Natural killer cell (primary cell): ENCODE measurements at regions not wholly inside any gene's neighbourhood (a gene's known extent, or its start where the extent isn't known, plus 50 kb on each side); places are given as distances from the start of the nearest gene placed in this dataset.

Experiments
- ATAC-seq, 3 donors: fragments of 150-1000 bp in 2 of 3; fragments of 200-7000 bp in 1 of 3; cut with Tn5 transposase; 1 replicate in 1 of 3; 2 replicates in 2 of 3; pipeline ENCODE4 v1.10.0; 2021; ENCODE audit warnings: mild to moderate bottlenecking in 2 of 3, moderate library complexity in 2 of 3
- DNase-seq, 2 donors: peaks; one replicate each; pipeline versions ENCODE4 v3.0.0 to v3.0.0-alpha.2; 2013 to 2021; ENCODE audit warnings: mixed read lengths in 1 of 2
- H3K27ac ChIP-seq: one replicate; pipeline ENCODE4 v1.5.1; 2013; ENCODE audit warnings: mild to moderate bottlenecking, low read length
- H3K27me3 ChIP-seq: one replicate; pipeline ENCODE4 v1.6.1; 2013; ENCODE audit warnings: low read length; ENCODE audit not compliant: control insufficient read depth, insufficient read depth
- H3K36me3 ChIP-seq: one replicate; pipeline ENCODE4 v1.6.1; 2013; ENCODE audit warnings: low read length; ENCODE audit not compliant: control insufficient read depth, insufficient read depth
- H3K4me1 ChIP-seq: one replicate; pipeline ENCODE4 v1.6.1; 2013; ENCODE audit warnings: low read length; ENCODE audit not compliant: control insufficient read depth, insufficient read depth
- H3K4me3 ChIP-seq: one replicate; pipeline ENCODE4 v1.5.1; 2013; ENCODE audit warnings: low read length
- H3K9me3 ChIP-seq: one replicate; pipeline ENCODE4 v1.6.1; 2013; ENCODE audit warnings: low read length; ENCODE audit not compliant: control insufficient read depth, insufficient read depth
- H3K27ac Mint-ChIP-seq, 2 donors: one replicate each; pipeline ENCODE4 v1.8.0; 2022; ENCODE audit warnings: mild to moderate bottlenecking in 2 of 2, mixed read lengths in 2 of 2, moderate library complexity in 1 of 2
- H3K27me3 Mint-ChIP-seq, 2 donors: one replicate each; pipeline ENCODE4 v1.8.0; 2022; ENCODE audit warnings: low read depth in 2 of 2, mixed read lengths in 2 of 2
- H3K36me3 Mint-ChIP-seq: one replicate; pipeline ENCODE4 v1.8.0; 2022; ENCODE audit warnings: mixed read lengths
- H3K4me1 Mint-ChIP-seq, 2 donors: one replicate each; pipeline ENCODE4 v1.8.0; 2022; ENCODE audit warnings: mixed read lengths in 2 of 2
- H3K4me3 Mint-ChIP-seq: one replicate; pipeline ENCODE4 v1.8.0; 2022; ENCODE audit warnings: mild to moderate bottlenecking, moderate library complexity, mixed read lengths
- H3K9me3 Mint-ChIP-seq, 2 donors: one replicate each; pipeline ENCODE4 v1.8.0; 2022; ENCODE audit warnings: mixed read lengths in 2 of 2
- WGBS: methylation state at CpG from one replicate; pipeline ENCODE4 v1.1.7; 2013; ENCODE audit warnings: missing lambda C conversion rate; ENCODE audit not compliant: insufficient coverage; 5-methylcytosine and 5-hydroxymethylcytosine counted together
- intact Hi-C: fragments of 100-400 bp; cut with micrococcal nuclease; formaldehyde crosslinking; loops from one replicate; pipeline ENCODE4 v1.14.2; 2022
- TF ChIP-seq, protein P1 (sequence below): fragments of 200-600 bp; IDR thresholded peaks from one replicate; pipeline ENCODE4 v1.8.0; 2022; ENCODE audit warnings: antibody characterized with exemption

DNA sequence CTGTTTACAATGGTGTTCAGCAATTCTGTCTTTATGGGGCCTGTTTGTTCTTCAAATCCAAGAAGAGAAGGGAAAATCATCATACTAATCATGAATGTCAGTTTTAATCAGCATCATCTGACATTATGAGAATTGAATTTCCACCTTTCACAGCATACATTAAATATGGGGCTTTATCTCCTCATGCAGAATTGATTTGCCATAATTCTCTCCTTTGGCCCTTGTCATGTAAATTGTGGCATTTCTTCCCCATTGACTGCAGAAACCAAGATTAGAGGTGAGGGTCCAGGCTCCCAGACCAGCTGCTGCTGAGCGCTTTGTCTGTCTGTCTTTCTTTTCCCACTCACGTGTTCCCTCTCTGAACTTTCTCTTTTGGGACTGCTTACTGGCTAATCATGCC is 232.1 kb upstream of the NAV2 start:
- no peaks in the 10 kb centered on the region for H3K27me3 ChIP-seq
- WGBS, result 84% methylated on average over 2 of the region's 2 CpGs
- H3K4me3 Mint-ChIP-seq, result no peak overlapping the region
- H3K36me3 Mint-ChIP-seq, result no peaks in the 10 kb centered on the region
- no peaks in the 10 kb centered on the region for H3K36me3 ChIP-seq
- DNase-seq, result no peak
- H3K9me3 ChIP-seq, result no peaks in the 10 kb centered on the region
- no peak overlapping the region for H3K27ac Mint-ChIP-seq
- TF ChIP-seq, protein P1, sequence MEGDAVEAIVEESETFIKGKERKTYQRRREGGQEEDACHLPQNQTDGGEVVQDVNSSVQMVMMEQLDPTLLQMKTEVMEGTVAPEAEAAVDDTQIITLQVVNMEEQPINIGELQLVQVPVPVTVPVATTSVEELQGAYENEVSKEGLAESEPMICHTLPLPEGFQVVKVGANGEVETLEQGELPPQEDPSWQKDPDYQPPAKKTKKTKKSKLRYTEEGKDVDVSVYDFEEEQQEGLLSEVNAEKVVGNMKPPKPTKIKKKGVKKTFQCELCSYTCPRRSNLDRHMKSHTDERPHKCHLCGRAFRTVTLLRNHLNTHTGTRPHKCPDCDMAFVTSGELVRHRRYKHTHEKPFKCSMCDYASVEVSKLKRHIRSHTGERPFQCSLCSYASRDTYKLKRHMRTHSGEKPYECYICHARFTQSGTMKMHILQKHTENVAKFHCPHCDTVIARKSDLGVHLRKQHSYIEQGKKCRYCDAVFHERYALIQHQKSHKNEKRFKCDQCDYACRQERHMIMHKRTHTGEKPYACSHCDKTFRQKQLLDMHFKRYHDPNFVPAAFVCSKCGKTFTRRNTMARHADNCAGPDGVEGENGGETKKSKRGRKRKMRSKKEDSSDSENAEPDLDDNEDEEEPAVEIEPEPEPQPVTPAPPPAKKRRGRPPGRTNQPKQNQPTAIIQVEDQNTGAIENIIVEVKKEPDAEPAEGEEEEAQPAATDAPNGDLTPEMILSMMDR, result no peak
- peaks cover 14 to 16% of the 10 kb centered on the region in 2 donors for H3K27me3 Mint-ChIP-seq
- no peaks in the 10 kb centered on the region for H3K4me1 ChIP-seq
- H3K27ac ChIP-seq, result no peak overlapping the region
- intact Hi-C loops, result no loop called here
- H3K9me3 Mint-ChIP-seq, result no peaks in the 10 kb centered on the region
- H3K4me3 ChIP-seq, result no peak overlapping the region
- no peaks in the 10 kb centered on the region for H3K4me1 Mint-ChIP-seq
- ATAC-seq, result no peak

DNA sequence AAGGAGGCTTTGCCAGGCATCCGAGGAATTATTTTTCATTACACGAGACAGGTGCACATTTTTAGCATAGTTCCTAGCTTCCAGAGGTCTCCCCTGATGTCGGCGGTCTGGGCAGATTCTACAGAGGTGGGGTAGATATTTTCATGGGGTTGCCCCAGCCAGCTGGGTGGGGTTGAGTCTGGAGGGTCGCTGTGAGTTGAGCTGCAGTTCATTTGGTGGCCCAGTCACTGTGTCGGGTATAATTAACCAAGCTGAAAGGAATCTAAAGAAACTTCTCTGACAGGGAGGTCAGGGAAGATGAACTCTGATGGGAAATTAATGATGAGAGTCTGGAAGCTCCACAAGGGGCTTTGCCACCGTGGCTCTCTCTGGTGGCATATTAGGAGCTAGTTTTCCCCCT is 233.7 kb upstream of the NAV2 start:
- Histone ChIP-seq H3K4me3 (no peak overlapping the region), H3K4me1 (no peaks in the 10 kb centered on the region), H3K27me3 (no peaks in the 10 kb centered on the region), H3K9me3 (no peaks in the 10 kb centered on the region), H3K36me3 (no peaks in the 10 kb centered on the region), H3K27ac (no peak overlapping the region)
- Mint-ChIP-seq H3K9me3 (no peaks in the 10 kb centered on the region), H3K27ac (no peak overlapping the region), H3K4me3 (no peak overlapping the region), H3K27me3 (peaks cover 7 to 17% of the 10 kb centered on the region in 2 donors), H3K36me3 (no peaks in the 10 kb centered on the region), H3K4me1 (no peaks in the 10 kb centered on the region)
- intact Hi-C loops, result no loop called here
- ATAC-seq (no peak), DNase-seq (no peak)
- 71% methylated on average over 7 of the region's 7 CpGs for WGBS
- TF ChIP-seq, protein P1, result no peak

DNA sequence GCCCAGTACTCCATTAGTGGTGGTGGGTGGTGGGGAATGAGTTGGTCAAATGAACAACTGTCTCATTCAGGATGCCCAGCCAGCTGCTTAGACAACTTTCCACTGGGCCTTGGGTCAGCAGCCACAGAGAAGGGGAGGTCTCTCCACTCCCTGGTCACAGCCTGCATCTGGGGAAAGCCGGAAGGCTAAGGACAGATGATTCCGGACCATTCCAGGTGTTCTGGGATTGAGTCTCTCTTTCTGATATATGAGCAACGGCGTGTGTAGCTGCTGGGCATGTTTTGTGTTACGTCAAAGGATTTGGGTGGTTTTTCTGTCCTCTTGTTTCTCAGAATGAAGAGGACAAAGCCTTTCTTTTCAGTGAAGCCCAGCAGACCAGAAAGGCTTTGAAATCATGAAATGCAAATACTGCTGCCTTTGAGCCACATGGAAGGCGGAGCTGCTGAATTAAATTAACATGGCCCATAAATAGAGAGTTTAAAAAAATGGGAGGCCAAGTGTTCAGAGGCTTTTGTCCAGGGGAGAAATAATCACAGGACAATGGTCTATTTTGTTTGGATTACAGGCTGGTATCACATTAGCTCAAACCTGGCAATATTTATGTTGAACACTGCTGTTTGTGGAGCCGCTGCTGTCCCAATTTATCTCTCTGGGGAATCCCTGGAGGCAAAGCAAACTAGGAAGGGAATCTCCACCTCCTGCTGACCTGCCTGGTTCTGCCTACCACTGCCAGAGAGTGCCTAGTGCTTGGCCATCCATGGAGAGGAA is 234.4 kb upstream of the E2F8 start:
- H3K4me3 ChIP-seq, result no peak overlapping the region
- intact Hi-C loops, result no loop called here
- H3K36me3 ChIP-seq, result no peaks in the 10 kb centered on the region
- DNase-seq (no peak), ATAC-seq (no peak)
- H3K27ac ChIP-seq, result no peak overlapping the region
- H3K27me3 Mint-ChIP-seq, result peaks cover 9 to 18% of the 10 kb centered on the region in 2 donors
- no peak overlapping the region for H3K27ac Mint-ChIP-seq
- TF ChIP-seq, protein P1, result no peak
- H3K9me3 ChIP-seq, result no peaks in the 10 kb centered on the region
- no peak overlapping the region for H3K4me3 Mint-ChIP-seq
- H3K4me1 Mint-ChIP-seq, result no peaks in the 10 kb centered on the region
- no peaks in the 10 kb centered on the region for H3K4me1 ChIP-seq
- WGBS, result 74% methylated on average over 7 of the region's 7 CpGs
- H3K9me3 Mint-ChIP-seq, result no peaks in the 10 kb centered on the region
- H3K27me3 ChIP-seq, result no peaks in the 10 kb centered on the region
- H3K36me3 Mint-ChIP-seq, result no peaks in the 10 kb centered on the region

DNA sequence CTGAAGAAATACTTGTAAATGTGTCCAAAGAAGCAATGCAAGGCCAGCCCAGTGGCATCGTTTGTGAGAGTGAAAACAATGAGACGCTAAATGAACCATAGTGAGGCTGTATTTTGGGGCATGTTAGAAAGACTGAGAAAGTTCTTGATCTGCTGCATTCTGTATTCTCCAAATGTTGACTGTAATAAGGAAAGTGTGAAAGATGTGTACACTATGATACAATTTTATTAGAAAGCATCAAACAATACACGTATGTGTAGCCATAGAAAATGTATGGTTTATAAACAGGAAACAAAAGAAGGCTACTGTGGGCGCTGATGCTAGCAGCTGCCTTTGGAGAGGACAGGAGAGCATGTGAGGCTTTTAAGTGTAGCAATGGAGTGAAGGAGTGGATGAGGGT is 233.5 kb upstream of the E2F8 start:
- DNase-seq (no peak), ATAC-seq (no peak)
- no peaks in the 10 kb centered on the region for H3K27me3 ChIP-seq
- no peak overlapping the region for H3K27ac ChIP-seq
- Mint-ChIP-seq H3K27me3 (peaks cover 18 to 22% of the 10 kb centered on the region in 2 donors), H3K4me1 (no peaks in the 10 kb centered on the region), H3K36me3 (no peaks in the 10 kb centered on the region), H3K4me3 (no peak overlapping the region), H3K9me3 (no peaks in the 10 kb centered on the region), H3K27ac (no peak overlapping the region)
- H3K4me1 ChIP-seq, result no peaks in the 10 kb centered on the region
- H3K4me3 ChIP-seq, result no peak overlapping the region
- TF ChIP-seq, protein P1, result no peak
- H3K36me3 ChIP-seq, result no peaks in the 10 kb centered on the region
- intact Hi-C loops, result no loop called here
- no peaks in the 10 kb centered on the region for H3K9me3 ChIP-seq
- WGBS, result 82% methylated on average over 4 of the region's 4 CpGs
